GM23338 (cell line): ENCODE measurements at regions not wholly inside any gene's neighbourhood (a gene's known extent, or its start where the extent isn't known, plus 50 kb on each side); places are given as distances from the start of the nearest gene placed in this dataset.

Experiments used
- ATAC-seq: fragments of 200-7000 bp; cut with Tn5 transposase; 3 replicates; pipeline ENCODE4 v1.9.1; 2020
- DNase-seq: peaks from one replicate; pipeline ENCODE4 v3.0.0-alpha.2; 2015; ENCODE audit warnings: low spot score
- H2AFZ ChIP-seq: fragments of 200-600 bp; sonication (generic); 2 replicates; pipeline ENCODE4 v1.8.0; 2016; ENCODE audit warnings: antibody characterized with exemption, mild to moderate bottlenecking, moderate library complexity
- H3F3A ChIP-seq: fragments of 200-600 bp; sonication (generic); replicated peaks from 2 replicates; pipeline ENCODE4 v1.8.0; 2017; ENCODE audit warnings: antibody characterized with exemption, mixed run types, low read depth
- H3K27ac ChIP-seq: fragments of 200-600 bp; sonication (generic); 2 replicates; pipeline ENCODE4 v1.6.1; 2016; ENCODE audit warnings: low read depth
- H3K27me3 ChIP-seq: fragments of 200-600 bp; sonication (generic); 2 replicates; pipeline ENCODE4 v1.8.0; 2016; ENCODE audit warnings: mild to moderate bottlenecking, mixed run types, moderate library complexity; ENCODE audit not compliant: insufficient read depth
- H3K36me3 ChIP-seq: fragments of 200-600 bp; sonication (generic); 2 replicates; pipeline ENCODE4 v1.8.0; 2016; ENCODE audit warnings: mild to moderate bottlenecking; ENCODE audit not compliant: insufficient read depth
- H3K4me1 ChIP-seq: fragments of 200-600 bp; sonication (generic); 2 replicates; pipeline ENCODE4 v1.8.0; 2016; ENCODE audit warnings: mild to moderate bottlenecking, moderate library complexity; ENCODE audit not compliant: insufficient read depth
- H3K4me2 ChIP-seq: fragments of 200-600 bp; sonication (generic); 2 replicates; pipeline ENCODE4 v1.7.1; 2017; ENCODE audit warnings: mixed run types
- H3K4me3 ChIP-seq: fragments of 200-600 bp; sonication (generic); 2 replicates; pipeline ENCODE4 v1.6.1; 2016; ENCODE audit warnings: mixed run types
- H3K79me2 ChIP-seq: fragments of 200-600 bp; sonication (generic); replicated peaks from 2 replicates; pipeline ENCODE4 v1.8.0; 2017; ENCODE audit warnings: mild to moderate bottlenecking; ENCODE audit not compliant: insufficient read depth
- H3K9me2 ChIP-seq: fragments of 200-600 bp; sonication (generic); 2 replicates; pipeline ENCODE4 v1.8.0; 2017; ENCODE audit not compliant: insufficient read depth
- H4K20me1 ChIP-seq: fragments of 200-600 bp; sonication (generic); replicated peaks from 2 replicates; pipeline ENCODE4 v1.8.0; 2017; ENCODE audit warnings: mild to moderate bottlenecking; ENCODE audit not compliant: insufficient read depth
- H3K27ac Mint-ChIP-seq: 2 replicates; pipeline ENCODE4 v1.8.0; 2020; ENCODE audit warnings: inconsistent platforms, mild to moderate bottlenecking, moderate library complexity, mixed read lengths
- H3K27me3 Mint-ChIP-seq: 3 replicates; pipeline ENCODE4 v1.8.0; 2022; ENCODE audit warnings: low read depth, mild to moderate bottlenecking, moderate library complexity, mixed read lengths, inconsistent platforms; ENCODE audit not compliant: insufficient read depth, poor library complexity
- H3K36me3 Mint-ChIP-seq: 3 replicates; pipeline ENCODE4 v1.8.0; 2021; ENCODE audit warnings: low read depth, mild to moderate bottlenecking, inconsistent platforms, moderate library complexity, mixed read lengths
- H3K4me1 Mint-ChIP-seq: 3 replicates; pipeline ENCODE4 v1.8.0; 2020; ENCODE audit warnings: mild to moderate bottlenecking, inconsistent platforms, mixed read lengths
- H3K4me3 Mint-ChIP-seq: 3 replicates; pipeline ENCODE4 v1.8.0; 2021; ENCODE audit warnings: moderate library complexity, mild to moderate bottlenecking, inconsistent platforms, mixed read lengths
- H3K9me3 Mint-ChIP-seq: 3 replicates; pipeline ENCODE4 v1.8.0; 2020; ENCODE audit warnings: moderate library complexity, mild to moderate bottlenecking, inconsistent platforms, mixed read lengths
- CREB1 ChIP-seq: fragments of 250-450 bp; sonication (Bioruptor Pico); IDR thresholded peaks from 2 replicates; pipeline ENCODE4 v1.5.0; 2020; ENCODE audit warnings: low read depth, mild to moderate bottlenecking, moderate library complexity
- CTCF ChIP-seq, 2 experiments: fragments of 200-600 bp in 1 of 2; sonication (generic) in 1 of 2; conservative IDR thresholded peaks; 2 replicates each; pipeline versions ENCODE4 v1.5.1 to v1.6.1; 2016 to 2017; ENCODE audit warnings: antibody characterized with exemption in 2 of 2, low read depth in 2 of 2, mild to moderate bottlenecking in 2 of 2, moderate library complexity in 1 of 2
- ETS1 ChIP-seq: IDR thresholded peaks from 2 replicates; pipeline ENCODE4 v1.6.1; 2016; ENCODE audit warnings: antibody characterized with exemption
- EZH2 ChIP-seq: fragments of 200-600 bp; sonication (generic); IDR thresholded peaks from one replicate; pipeline ENCODE4 v1.8.0; 2017; ENCODE audit warnings: antibody characterized with exemption, mild to moderate bottlenecking, low read depth; ENCODE audit not compliant: unreplicated experiment
- EZH2phosphoT487 ChIP-seq: fragments of 200-600 bp; sonication (generic); IDR thresholded peaks from one replicate; pipeline ENCODE4 v1.8.1; 2018; ENCODE audit warnings: antibody characterized with exemption; ENCODE audit not compliant: unreplicated experiment
- JUNB ChIP-seq: IDR thresholded peaks from one replicate; pipeline ENCODE4 v1.6.1; 2016; ENCODE audit warnings: antibody characterized with exemption; ENCODE audit not compliant: unreplicated experiment
- NANOG ChIP-seq: IDR thresholded peaks from 2 replicates; pipeline ENCODE4 v1.6.1; 2016; ENCODE audit warnings: antibody characterized with exemption, borderline replicate concordance
- POLR2AphosphoS5 ChIP-seq: IDR thresholded peaks from 2 replicates; pipeline ENCODE4 v1.6.1; 2016; ENCODE audit warnings: antibody characterized with exemption, low read depth
- REST ChIP-seq: IDR thresholded peaks from one replicate; pipeline ENCODE4 v1.6.1; 2018; ENCODE audit warnings: antibody characterized with exemption; ENCODE audit not compliant: unreplicated experiment
- STAT1 ChIP-seq: IDR thresholded peaks from one replicate; pipeline ENCODE4 v1.6.1; 2016; ENCODE audit warnings: antibody characterized with exemption; ENCODE audit not compliant: unreplicated experiment
- ZNF114 ChIP-seq: fragments of 250-450 bp; sonication (Bioruptor Pico); IDR thresholded peaks from 2 replicates; pipeline ENCODE4 v1.5.0; 2020; ENCODE audit warnings: mild to moderate bottlenecking, moderate library complexity
- ZNF331 ChIP-seq: fragments of 250-450 bp; sonication (Bioruptor Pico); IDR thresholded peaks from 2 replicates; pipeline ENCODE4 v1.5.0; 2020; ENCODE audit warnings: low read depth, mild to moderate bottlenecking, moderate library complexity
- ZNF462 ChIP-seq: fragments of 250-450 bp; sonication (Bioruptor Pico); IDR thresholded peaks from 2 replicates; pipeline ENCODE4 v1.5.0; 2020; ENCODE audit warnings: mild to moderate bottlenecking, moderate library complexity

GRCh38 chrX:20355187-20355586, 88.5 kb upstream of the RPS6KA3 start:
- Mint-ChIP-seq H3K27ac (no peak overlapping the region), H3K4me1 (no peaks in the 10 kb centered on the region), H3K27me3 (peaks cover 4% of the 10 kb centered on the region), H3K9me3 (no peaks in the 10 kb centered on the region), H3K36me3 (no peaks in the 10 kb centered on the region), H3K4me3 (no peak overlapping the region)
- no peaks in the 10 kb centered on the region for H3K4me1 ChIP-seq
- no peak for DNase-seq
- no peak overlapping the region for H3K27ac ChIP-seq
- TF ChIP-seq NANOG (no peak), POLR2AphosphoS5 (no peak), ETS1 (no peak), CREB1 (no peak), CTCF (conservative IDR thresholded peaks at IDR 0.05; ENCODE audit: low read depth in 2 of 2) (no peak), JUNB (no peak), STAT1 (no peak), ZNF462 (no peak), EZH2phosphoT487 (no peak), ZNF331 (CRISPR knock-in tag) (no peak), ZNF114 (CRISPR knock-in tag) (no peak), REST (no peak), EZH2 (no peak)
- no peaks in the 10 kb centered on the region for H3K79me2 ChIP-seq
- no peak for ATAC-seq
- no peaks in the 10 kb centered on the region for H3K9me2 ChIP-seq
- H3K4me2 ChIP-seq, result no peak overlapping the region
- H3K36me3 ChIP-seq, result no peaks in the 10 kb centered on the region
- H3K27me3 ChIP-seq, result no peaks in the 10 kb centered on the region
- H3F3A ChIP-seq, result no peaks in the 10 kb centered on the region
- H3K4me3 ChIP-seq, result no peak overlapping the region
- no peaks in the 10 kb centered on the region for H4K20me1 ChIP-seq
- no peak overlapping the region for H2AFZ ChIP-seq
